Natural killer cell (primary cell): ENCODE measurements at regions not wholly inside any gene's neighbourhood (a gene's known extent, or its start where the extent isn't known, plus 50 kb on each side); places are given as distances from the start of the nearest gene placed in this dataset.
"Not testable (repeated sequence)": the region's sequence is repeated elsewhere in the genome, so short reads cannot be mapped to it uniquely, and the experiment has no call there.

Experiments
- ATAC-seq, 3 donors: fragments of 150-1000 bp in 2 of 3; fragments of 200-7000 bp in 1 of 3; cut with Tn5 transposase; 1 replicate in 1 of 3; 2 replicates in 2 of 3; pipeline ENCODE4 v1.10.0; 2021; ENCODE audit warnings: mild to moderate bottlenecking in 2 of 3, moderate library complexity in 2 of 3
- DNase-seq, 2 donors: peaks; one replicate each; pipeline versions ENCODE4 v3.0.0 to v3.0.0-alpha.2; 2013 to 2021; ENCODE audit warnings: mixed read lengths in 1 of 2
- H3K27ac ChIP-seq: one replicate; pipeline ENCODE4 v1.5.1; 2013; ENCODE audit warnings: mild to moderate bottlenecking, low read length
- H3K27me3 ChIP-seq: one replicate; pipeline ENCODE4 v1.6.1; 2013; ENCODE audit warnings: low read length; ENCODE audit not compliant: control insufficient read depth, insufficient read depth
- H3K36me3 ChIP-seq: one replicate; pipeline ENCODE4 v1.6.1; 2013; ENCODE audit warnings: low read length; ENCODE audit not compliant: control insufficient read depth, insufficient read depth
- H3K4me1 ChIP-seq: one replicate; pipeline ENCODE4 v1.6.1; 2013; ENCODE audit warnings: low read length; ENCODE audit not compliant: control insufficient read depth, insufficient read depth
- H3K4me3 ChIP-seq: one replicate; pipeline ENCODE4 v1.5.1; 2013; ENCODE audit warnings: low read length
- H3K9me3 ChIP-seq: one replicate; pipeline ENCODE4 v1.6.1; 2013; ENCODE audit warnings: low read length; ENCODE audit not compliant: control insufficient read depth, insufficient read depth
- H3K27ac Mint-ChIP-seq, 2 donors: one replicate each; pipeline ENCODE4 v1.8.0; 2022; ENCODE audit warnings: mild to moderate bottlenecking in 2 of 2, mixed read lengths in 2 of 2, moderate library complexity in 1 of 2
- H3K27me3 Mint-ChIP-seq, 2 donors: one replicate each; pipeline ENCODE4 v1.8.0; 2022; ENCODE audit warnings: low read depth in 2 of 2, mixed read lengths in 2 of 2
- H3K36me3 Mint-ChIP-seq: one replicate; pipeline ENCODE4 v1.8.0; 2022; ENCODE audit warnings: mixed read lengths
- H3K4me1 Mint-ChIP-seq, 2 donors: one replicate each; pipeline ENCODE4 v1.8.0; 2022; ENCODE audit warnings: mixed read lengths in 2 of 2
- H3K4me3 Mint-ChIP-seq: one replicate; pipeline ENCODE4 v1.8.0; 2022; ENCODE audit warnings: mild to moderate bottlenecking, moderate library complexity, mixed read lengths
- H3K9me3 Mint-ChIP-seq, 2 donors: one replicate each; pipeline ENCODE4 v1.8.0; 2022; ENCODE audit warnings: mixed read lengths in 2 of 2
- CTCF ChIP-seq: fragments of 200-600 bp; IDR thresholded peaks from one replicate; pipeline ENCODE4 v1.8.0; 2022; ENCODE audit warnings: antibody characterized with exemption
- WGBS: methylation state at CpG from one replicate; pipeline ENCODE4 v1.1.7; 2013; ENCODE audit warnings: missing lambda C conversion rate; ENCODE audit not compliant: insufficient coverage; 5-methylcytosine and 5-hydroxymethylcytosine counted together
- intact Hi-C: fragments of 100-400 bp; cut with micrococcal nuclease; formaldehyde crosslinking; loops from one replicate; pipeline ENCODE4 v1.14.2; 2022

- no peak overlapping the region for H3K27ac Mint-ChIP-seq
- H3K27ac ChIP-seq: no peak overlapping the region
- no peaks in the 10 kb centered on the region for H3K36me3 Mint-ChIP-seq
- TF ChIP-seq CTCF: no peak
- no peaks in the 10 kb centered on the region for H3K9me3 ChIP-seq
- no peaks in the 10 kb centered on the region for H3K4me1 ChIP-seq
- intact Hi-C loops: no loop called here
- ATAC-seq (no peak), DNase-seq (no peak)
- WGBS: 80% methylated on average over 1 of the region's 3 CpGs
- H3K9me3 Mint-ChIP-seq: peaks cover 5 to 10% of the 10 kb centered on the region in 2 donors
- no peak overlapping the region for H3K4me3 Mint-ChIP-seq
- no peaks in the 10 kb centered on the region for H3K27me3 Mint-ChIP-seq
- no peaks in the 10 kb centered on the region for H3K36me3 ChIP-seq
- no peak overlapping the region for H3K4me3 ChIP-seq
- no peaks in the 10 kb centered on the region for H3K27me3 ChIP-seq
- no peaks in the 10 kb centered on the region for H3K4me1 Mint-ChIP-seq
These were observed 890.0 kb upstream of the CITED2 start for GRCh38 chr6:140264431-140264830.

GRCh38 chr6:140258302-140258701 lies 883.9 kb upstream of the CITED2 start:
- intact Hi-C loops, ATAC-seq, H3K4me3 ChIP-seq, H3K27me3 ChIP-seq, H3K27me3 Mint-ChIP-seq, H3K4me1 Mint-ChIP-seq, H3K9me3 ChIP-seq, H3K4me1 ChIP-seq, H3K4me3 Mint-ChIP-seq, H3K36me3 ChIP-seq, DNase-seq, H3K27ac Mint-ChIP-seq, H3K36me3 Mint-ChIP-seq, H3K27ac ChIP-seq: not testable (repeated sequence)
- H3K9me3 Mint-ChIP-seq: peaks cover 5 to 15% of the 10 kb centered on the region in 2 donors
- WGBS: 77% methylated on average over 3 of the region's 6 CpGs

GRCh38 chr6:140256248-140256647 lies 881.8 kb upstream of the CITED2 start:
- H3K27ac ChIP-seq: no peak overlapping the region
- 100% methylated on average over 1 of the region's 2 CpGs for WGBS
- no peak overlapping the region for H3K4me3 ChIP-seq
- no peaks in the 10 kb centered on the region for H3K4me1 ChIP-seq
- DNase-seq (no peak), ATAC-seq (no peak)
- H3K36me3 ChIP-seq: no peaks in the 10 kb centered on the region
- no peak for TF ChIP-seq CTCF
- Mint-ChIP-seq H3K27ac (no peak overlapping the region), H3K27me3 (no peaks in the 10 kb centered on the region), H3K4me1 (no peaks in the 10 kb centered on the region), H3K4me3 (no peak overlapping the region), H3K36me3 (no peaks in the 10 kb centered on the region), H3K9me3 (peaks cover 7 to 15% of the 10 kb centered on the region in 2 donors)
- no peaks in the 10 kb centered on the region for H3K9me3 ChIP-seq
- intact Hi-C loops: no loop called here
- H3K27me3 ChIP-seq: no peaks in the 10 kb centered on the region

GRCh38 chr6:140253096-140253495 lies 878.6 kb upstream of the CITED2 start:
- no peaks in the 10 kb centered on the region for H3K36me3 ChIP-seq
- no peak for TF ChIP-seq CTCF
- DNase-seq (no peak), ATAC-seq (no peak)
- Mint-ChIP-seq H3K4me3 (no peak overlapping the region), H3K4me1 (no peaks in the 10 kb centered on the region), H3K36me3 (no peaks in the 10 kb centered on the region), H3K27me3 (no peaks in the 10 kb centered on the region), H3K9me3 (peaks cover 2 to 4% of the 10 kb centered on the region in 2 donors), H3K27ac (no peak overlapping the region)
- intact Hi-C loops: no loop called here
- H3K4me3 ChIP-seq: no peak overlapping the region
- 74% methylated on average over 1 of the region's 1 CpG for WGBS
- H3K27me3 ChIP-seq: no peaks in the 10 kb centered on the region
- no peak overlapping the region for H3K27ac ChIP-seq
- H3K9me3 ChIP-seq: no peaks in the 10 kb centered on the region
- no peaks in the 10 kb centered on the region for H3K4me1 ChIP-seq
